H54 (cell line): ENCODE measurements at regions not wholly inside any gene's neighbourhood (a gene's known extent, or its start where the extent isn't known, plus 50 kb on each side); places are given as distances from the start of the nearest gene placed in this dataset.
"Not testable (repeated sequence)": the region's sequence is repeated elsewhere in the genome, so short reads cannot be mapped to it uniquely, and the experiment has no call there.

Experiments
- DNase-seq: peaks from one replicate; pipeline ENCODE4 v3.0.0; 2011; ENCODE audit warnings: low spot score, mixed read lengths; ENCODE audit not compliant: insufficient read length
- FAIRE-seq: peaks from 3 replicates; lab custom pipeline; 2011; peaks lifted over from hg19 to GRCh38; lab: Jason Lieb, UNC
- POLR2A ChIP-seq: IDR thresholded peaks from 2 replicates; pipeline ENCODE4 v1.6.1; 2011; ENCODE audit warnings: low read depth, mild to moderate bottlenecking, low read length

DNA sequence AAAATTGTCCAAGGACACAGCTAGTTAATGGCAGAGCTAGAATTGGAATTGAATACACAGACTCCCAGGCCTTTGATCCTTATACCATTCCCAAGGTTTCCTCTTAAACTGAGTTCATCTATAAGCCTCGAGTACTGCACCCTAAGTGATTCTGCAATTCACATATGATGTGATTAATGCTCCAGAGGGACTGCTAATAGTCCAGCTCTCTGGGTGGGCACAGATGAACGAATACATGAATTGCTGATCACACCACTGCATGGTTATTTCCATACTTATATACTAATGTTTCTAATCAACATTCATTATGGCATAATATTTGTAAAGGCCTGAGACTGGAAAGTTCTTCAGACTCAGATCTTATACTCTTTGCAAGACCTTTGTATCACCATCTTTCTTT is 101.8 kb downstream of the NUFIP1 start:
- FAIRE-seq = no peak
- DNase-seq = no peak
- TF ChIP-seq POLR2A = no peak

GRCh38 chr13:44884076-44884729 is 105.1 kb downstream of the NUFIP1 start:
- no peak for TF ChIP-seq POLR2A
- peak; percentile 34 for DNase-seq
- FAIRE-seq = no peak

GRCh38 chr13:44879452-44880058 is 109.7 kb downstream of the NUFIP1 start:
- no peak for DNase-seq
- TF ChIP-seq POLR2A = no peak
- FAIRE-seq = no peak

- TF ChIP-seq POLR2A = no peak
- FAIRE-seq (no peak), DNase-seq (no peak)
Observed at GRCh38 chr13:44876782-44877324, 112.4 kb downstream of the NUFIP1 start.

- FAIRE-seq = no peak
- no peak for TF ChIP-seq POLR2A
- DNase-seq = no peak
Observed at GRCh38 chr13:44874886-44875630, 114.2 kb downstream of the NUFIP1 start.

- TF ChIP-seq POLR2A = no peak
- FAIRE-seq = no peak
- DNase-seq = no peak
Observed at GRCh38 chr13:44874176-44874575, 115.1 kb downstream of the NUFIP1 start.

DNA sequence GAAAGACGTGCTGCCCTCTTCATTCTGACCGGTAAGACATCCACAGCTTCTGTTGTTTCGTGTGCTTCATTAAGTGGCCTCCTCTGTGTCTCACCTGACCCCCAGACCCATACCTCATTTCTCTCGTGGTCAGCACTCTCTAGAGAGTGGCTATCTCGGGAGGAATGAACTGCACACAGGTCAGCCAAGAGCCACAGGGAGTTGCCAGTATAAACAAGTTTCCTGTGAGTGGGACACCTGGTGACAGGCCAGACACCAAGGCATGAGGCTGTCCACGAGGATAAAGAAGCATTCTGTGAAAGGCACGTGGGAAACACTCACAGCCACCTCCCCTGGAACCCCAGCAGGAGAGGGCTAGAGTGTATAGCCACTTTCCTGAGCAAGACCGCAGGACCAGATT is 115.8 kb downstream of the NUFIP1 start:
- no peak for DNase-seq
- TF ChIP-seq POLR2A = no peak
- FAIRE-seq = no peak

DNA sequence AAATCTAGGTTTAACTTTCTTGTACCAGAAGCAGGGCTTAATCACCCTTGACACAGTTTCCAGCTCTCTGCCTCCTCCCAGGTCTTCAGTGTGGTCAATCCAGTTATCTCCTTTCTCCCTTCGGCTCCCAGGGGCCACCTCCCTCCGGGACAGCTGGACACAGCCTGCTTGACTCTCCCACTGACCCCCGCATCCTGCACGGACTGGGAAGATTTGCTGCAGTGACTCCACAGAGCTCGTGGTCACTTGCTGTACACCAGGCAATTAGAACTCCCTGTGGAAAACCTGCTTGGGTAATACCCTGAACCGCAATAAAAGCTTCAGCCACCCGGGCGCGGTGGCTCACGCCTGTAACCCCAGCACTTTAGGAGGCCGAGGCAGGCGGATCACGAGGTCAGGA is 116.5 kb downstream of the NUFIP1 start:
- no peak for TF ChIP-seq POLR2A
- no peak for FAIRE-seq
- DNase-seq = no peak

DNA sequence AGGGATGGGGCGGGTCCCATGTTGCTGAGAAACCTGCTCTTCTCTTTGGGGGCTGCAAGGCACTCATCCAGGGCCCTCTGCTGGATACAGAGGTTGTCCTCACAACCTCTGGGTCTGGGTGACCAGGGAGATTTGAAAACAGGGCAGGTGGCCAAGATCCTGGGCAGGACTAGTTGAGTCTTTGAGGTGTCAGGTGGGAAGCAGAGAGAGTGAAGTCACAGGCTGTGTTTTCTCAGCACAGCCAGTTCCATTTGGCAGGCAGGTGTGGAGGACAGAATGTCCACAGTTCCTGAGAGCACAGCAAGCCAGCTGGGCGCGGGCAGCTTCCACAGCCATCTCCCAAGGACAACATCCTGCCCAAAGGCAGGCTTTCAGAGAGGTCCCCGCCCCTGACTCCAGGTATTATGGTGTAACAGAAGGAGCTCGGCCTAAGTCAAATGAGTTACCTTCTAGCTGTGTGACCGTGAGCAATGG is 118.8 kb downstream of the NUFIP1 start:
- no peak for TF ChIP-seq POLR2A
- DNase-seq (no peak), FAIRE-seq (no peak)

- DNase-seq (no peak), FAIRE-seq (no peak)
- no peak for TF ChIP-seq POLR2A
Observed at GRCh38 chr13:44869167-44869566, 120.1 kb downstream of the NUFIP1 start.

DNA sequence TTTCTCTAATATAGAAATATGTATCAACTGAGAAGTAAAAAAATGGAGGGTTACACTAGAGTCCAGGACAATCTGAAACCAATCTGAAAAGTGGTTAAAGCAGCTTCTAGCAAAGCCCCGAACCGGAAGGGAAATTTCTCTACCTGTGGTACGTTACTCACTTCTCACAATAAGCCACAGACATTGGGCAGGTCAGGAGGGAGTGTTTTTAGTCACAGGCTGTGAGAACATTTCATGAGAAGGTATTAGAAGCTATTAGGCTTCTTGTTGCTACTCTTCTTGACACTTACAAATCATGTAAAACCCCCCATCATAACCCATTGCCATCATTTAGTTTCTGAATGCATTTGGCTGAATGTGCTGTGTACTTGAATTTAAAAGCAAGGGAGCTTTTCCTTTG is 120.9 kb downstream of the NUFIP1 start:
- FAIRE-seq = no peak
- no peak for DNase-seq
- no peak for TF ChIP-seq POLR2A

DNA sequence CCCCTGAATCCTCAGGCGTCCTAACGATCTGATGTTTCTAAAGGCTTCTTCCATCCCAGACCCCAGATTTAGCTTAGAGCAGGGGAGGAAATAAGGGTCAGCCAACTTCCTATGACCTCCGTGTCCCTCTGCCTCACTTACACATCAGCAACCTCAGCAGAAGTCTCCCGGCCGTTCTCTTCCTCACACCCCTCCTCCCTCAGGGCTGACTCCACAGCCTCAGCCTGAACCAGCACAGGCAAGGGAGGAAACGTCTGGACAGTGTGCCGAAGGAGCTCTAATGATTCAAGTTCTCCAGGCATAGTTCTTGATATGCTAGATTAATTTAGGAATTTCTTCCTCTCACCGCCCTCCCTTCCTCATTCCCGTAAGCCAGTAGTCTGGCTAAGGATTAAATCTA is 121.4 kb downstream of the NUFIP1 start:
- no peak for FAIRE-seq
- no peak for DNase-seq
- no peak for TF ChIP-seq POLR2A

DNA sequence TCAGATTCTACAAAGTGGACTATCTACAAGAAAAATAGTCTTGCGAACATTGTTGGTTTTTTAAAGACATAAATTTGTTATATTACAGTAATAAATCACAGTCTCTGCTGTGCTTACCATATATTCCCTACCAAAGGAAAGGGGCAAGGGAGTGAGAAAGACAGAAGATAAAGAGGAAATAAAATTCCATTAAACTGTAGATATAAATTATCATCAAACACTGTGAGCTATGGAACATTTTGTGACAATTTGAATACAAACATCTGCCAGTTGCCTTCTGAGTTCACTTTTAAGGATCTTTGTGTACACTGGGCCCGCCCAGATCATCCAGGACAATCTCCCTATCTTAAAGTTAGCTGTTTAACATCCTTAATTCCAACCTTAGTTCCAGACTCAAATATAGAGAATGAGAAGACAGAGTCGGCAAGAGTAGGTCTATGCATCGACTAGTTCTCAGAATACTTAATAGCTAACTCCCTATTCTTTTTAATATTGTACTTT is 122.8 kb downstream of the NUFIP1 start:
- no peak for DNase-seq
- no peak for FAIRE-seq
- TF ChIP-seq POLR2A = no peak

- TF ChIP-seq POLR2A = no peak
- DNase-seq (no peak), FAIRE-seq (no peak)
Observed at GRCh38 chr13:44865722-44866410, 123.4 kb downstream of the NUFIP1 start.

- not testable (repeated sequence) for DNase-seq, FAIRE-seq
Observed at GRCh38 chr13:44863641-44864040, 125.6 kb downstream of the NUFIP1 start.
